ENCODE measurements at regions not wholly inside any gene's neighbourhood (a gene's known extent, or its start where the extent isn't known, plus 50 kb on each side); places are given as distances from the start of the nearest gene placed in this dataset.

DNA sequence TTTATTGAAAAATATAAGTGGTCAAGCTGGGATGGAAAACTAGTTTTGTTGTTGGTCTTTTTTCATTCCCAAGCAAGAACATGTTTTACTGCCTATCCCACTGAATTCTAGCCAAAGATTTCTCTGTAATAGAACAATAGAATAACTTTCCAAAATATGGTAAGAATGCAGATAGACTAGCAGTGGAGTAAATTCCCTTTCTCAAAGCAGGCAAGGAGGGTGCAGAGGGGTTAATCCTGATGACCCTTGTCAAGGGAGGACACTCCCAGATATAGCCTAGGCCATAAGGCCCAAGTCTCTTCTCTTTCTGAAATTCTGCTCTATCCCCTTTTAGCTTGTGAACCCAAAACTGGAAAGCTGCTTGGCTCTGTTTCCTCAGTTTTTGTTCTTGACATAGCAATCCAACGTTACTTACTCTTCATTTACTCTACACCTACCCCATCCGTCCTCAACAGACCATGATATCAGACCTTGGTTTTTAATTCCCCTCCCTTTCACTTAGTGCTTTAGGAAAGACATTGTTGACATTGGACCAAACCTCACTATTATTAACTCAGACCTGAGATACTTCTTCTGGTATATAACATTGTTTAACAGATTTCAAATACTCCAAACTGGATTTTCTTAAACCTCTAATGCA is 453.6 kb upstream of the THBS1 start:
- intact Hi-C loops (cut with DNase I) = no loop called here
- no peak overlapping the region for H3K4me3 ChIP-seq
- no peak for TF ChIP-seq CTCF (IDR thresholded peaks at IDR 0.05)
- 52 to 68% (median 57%) methylated on average over 2 of the region's 2 CpGs for WGBS, 3 donors
- DNase-seq (no peak), ATAC-seq (no peak)
- no peaks in the 10 kb centered on the region for H3K36me3 ChIP-seq (ENCODE audit: insufficient read depth in 1 of 2, low read depth in 1 of 2)
- H3K9me3 ChIP-seq = no peaks in the 10 kb centered on the region
- no peak overlapping the region for H3K27ac ChIP-seq
- H3K4me1 ChIP-seq = no peaks in the 10 kb centered on the region
- H3K27me3 ChIP-seq (ENCODE audit: insufficient read depth in 3 of 3, low read length in 2 of 3) = no peaks in the 10 kb centered on the region

- ATAC-seq (no peak), DNase-seq (no peak)
- Histone ChIP-seq H3K36me3 (ENCODE audit: insufficient read depth in 1 of 2, low read depth in 1 of 2) (no peaks in the 10 kb centered on the region), H3K4me3 (no peak overlapping the region), H3K27me3 (ENCODE audit: insufficient read depth in 3 of 3, low read length in 2 of 3) (no peaks in the 10 kb centered on the region), H3K4me1 (no peaks in the 10 kb centered on the region), H3K9me3 (no peaks in the 10 kb centered on the region), H3K27ac (no peak overlapping the region)
- intact Hi-C loops (cut with DNase I) = no loop called here
- 73 to 82% (median 79%) methylated on average over 2 of the region's 2 CpGs for WGBS, 3 donors
- TF ChIP-seq CTCF (IDR thresholded peaks at IDR 0.05) = no peak
These were observed 452.8 kb upstream of the THBS1 start for GRCh38 chr15:39127925-39128617.

DNA sequence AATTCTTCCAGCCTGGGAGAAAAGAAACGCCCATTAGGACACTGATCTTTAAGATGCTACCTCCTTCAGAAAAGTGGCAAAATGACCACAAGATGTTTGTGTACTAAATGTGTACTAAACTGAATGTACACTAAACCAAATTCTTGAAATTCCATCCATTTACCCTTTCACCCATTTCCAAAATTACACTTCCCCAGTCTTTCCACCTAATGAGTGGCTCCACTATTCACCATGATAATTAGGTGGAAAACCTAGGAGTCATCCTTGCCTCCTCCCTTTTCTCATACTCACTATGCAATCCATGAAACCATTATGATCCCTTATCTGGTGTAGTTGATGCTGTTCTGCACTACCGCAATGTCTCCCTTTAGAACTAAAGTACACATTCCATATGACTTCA is 452.1 kb upstream of the THBS1 start:
- WGBS, 3 donors = 96 to 100% (median 100%) methylated on average over 2 of the region's 2 CpGs
- Histone ChIP-seq H3K27ac (no peak overlapping the region), H3K36me3 (ENCODE audit: insufficient read depth in 1 of 2, low read depth in 1 of 2) (no peaks in the 10 kb centered on the region), H3K27me3 (ENCODE audit: insufficient read depth in 3 of 3, low read length in 2 of 3) (no peaks in the 10 kb centered on the region), H3K4me1 (no peaks in the 10 kb centered on the region), H3K9me3 (no peaks in the 10 kb centered on the region), H3K4me3 (no peak overlapping the region)
- ATAC-seq (no peak), DNase-seq (no peak)
- no peak for TF ChIP-seq CTCF (IDR thresholded peaks at IDR 0.05)
- intact Hi-C loops (cut with DNase I) = no loop called here

DNA sequence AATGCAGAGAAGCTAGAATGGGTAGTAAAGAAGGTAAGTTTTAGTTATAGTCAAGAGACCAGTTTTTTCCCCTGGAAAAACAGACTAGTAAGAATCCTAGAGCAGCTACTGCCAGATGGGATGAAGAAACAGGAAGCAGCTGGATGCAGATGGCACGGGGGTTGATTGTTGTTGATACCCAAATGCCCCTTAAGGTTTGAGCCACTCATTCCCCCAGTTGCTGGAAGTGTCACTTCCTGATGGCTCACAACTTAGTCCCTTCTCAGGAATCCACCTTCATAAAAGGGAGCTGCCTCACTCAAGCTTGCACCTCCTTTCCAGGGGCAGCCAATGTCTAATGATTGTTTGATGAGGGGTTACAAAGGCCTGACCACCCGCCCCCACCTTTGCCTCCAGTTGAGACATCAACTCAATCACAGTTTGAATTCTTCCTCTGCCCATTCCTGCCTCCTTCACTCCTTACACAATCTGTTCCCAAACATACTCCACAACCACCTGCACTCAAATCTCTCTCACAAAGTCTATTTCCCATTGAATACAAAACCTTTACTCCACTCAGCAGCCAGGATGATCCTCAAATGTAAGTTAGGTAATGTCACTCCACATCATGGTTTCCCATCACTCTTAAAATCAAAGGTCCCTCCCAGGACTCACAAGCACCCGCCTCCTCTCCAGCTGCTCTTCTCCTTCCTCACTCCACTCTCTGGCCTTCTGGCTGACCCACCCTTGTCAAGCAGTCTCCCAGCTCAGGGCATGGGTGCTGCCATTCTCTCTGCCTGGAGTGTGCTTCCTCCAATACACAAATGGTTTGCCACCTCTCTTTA is 450.1 kb upstream of the THBS1 start:
- no peaks in the 10 kb centered on the region for H3K4me1 ChIP-seq
- no peaks in the 10 kb centered on the region for H3K36me3 ChIP-seq (ENCODE audit: insufficient read depth in 1 of 2, low read depth in 1 of 2)
- DNase-seq (no peak), ATAC-seq (no peak)
- no peaks in the 10 kb centered on the region for H3K9me3 ChIP-seq
- WGBS, 3 donors = 68 to 75% (median 73%) methylated on average over 3 of the region's 3 CpGs
- TF ChIP-seq CTCF (IDR thresholded peaks at IDR 0.05) = no peak
- no peak overlapping the region for H3K27ac ChIP-seq
- intact Hi-C loops (cut with DNase I) = no loop called here
- no peak overlapping the region for H3K4me3 ChIP-seq
- H3K27me3 ChIP-seq (ENCODE audit: insufficient read depth in 3 of 3, low read length in 2 of 3) = no peaks in the 10 kb centered on the region
